ENCODE measurements at regions not wholly inside any gene's neighbourhood (a gene's known extent, or its start where the extent isn't known, plus 50 kb on each side); places are given as distances from the start of the nearest gene placed in this dataset.
A peak's percentile ranks its signal among the peaks of the same experiment; 100 is the strongest.

DNA sequence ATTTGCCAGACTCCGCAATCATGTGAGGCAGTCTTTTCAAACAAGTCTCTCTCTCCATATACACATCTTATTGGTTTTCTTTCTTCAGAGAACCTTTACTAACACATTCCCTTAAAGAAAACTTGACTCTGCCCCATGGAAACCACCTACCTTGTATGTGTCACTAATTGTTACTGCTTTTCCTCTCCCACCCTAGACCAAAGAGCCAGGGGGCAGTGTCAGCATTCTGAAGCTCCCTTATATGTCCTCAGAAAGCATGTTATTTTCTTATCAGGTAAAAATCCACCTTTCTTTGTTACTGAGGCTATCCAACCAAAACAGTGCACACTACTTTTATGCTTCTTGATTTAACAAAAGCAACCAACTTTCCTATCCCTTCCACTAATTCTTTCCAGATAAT, 98.9 kb upstream of the SLC5A9 start:
- H3K4me1 ChIP-seq (ENCODE audit: control insufficient read depth, insufficient read depth, low read length) = no peaks in the 10 kb centered on the region
- no peak overlapping the region for H3K4me3 ChIP-seq (ENCODE audit: low read depth, low read length)
- TF ChIP-seq, protein P1, sequence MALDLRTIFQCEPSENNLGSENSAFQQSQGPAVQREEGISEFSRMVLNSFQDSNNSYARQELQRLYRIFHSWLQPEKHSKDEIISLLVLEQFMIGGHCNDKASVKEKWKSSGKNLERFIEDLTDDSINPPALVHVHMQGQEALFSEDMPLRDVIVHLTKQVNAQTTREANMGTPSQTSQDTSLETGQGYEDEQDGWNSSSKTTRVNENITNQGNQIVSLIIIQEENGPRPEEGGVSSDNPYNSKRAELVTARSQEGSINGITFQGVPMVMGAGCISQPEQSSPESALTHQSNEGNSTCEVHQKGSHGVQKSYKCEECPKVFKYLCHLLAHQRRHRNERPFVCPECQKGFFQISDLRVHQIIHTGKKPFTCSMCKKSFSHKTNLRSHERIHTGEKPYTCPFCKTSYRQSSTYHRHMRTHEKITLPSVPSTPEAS (tag by site-specific recombination; IDR thresholded peaks at IDR 0.05) = no peak
- TF ChIP-seq, protein P2, sequence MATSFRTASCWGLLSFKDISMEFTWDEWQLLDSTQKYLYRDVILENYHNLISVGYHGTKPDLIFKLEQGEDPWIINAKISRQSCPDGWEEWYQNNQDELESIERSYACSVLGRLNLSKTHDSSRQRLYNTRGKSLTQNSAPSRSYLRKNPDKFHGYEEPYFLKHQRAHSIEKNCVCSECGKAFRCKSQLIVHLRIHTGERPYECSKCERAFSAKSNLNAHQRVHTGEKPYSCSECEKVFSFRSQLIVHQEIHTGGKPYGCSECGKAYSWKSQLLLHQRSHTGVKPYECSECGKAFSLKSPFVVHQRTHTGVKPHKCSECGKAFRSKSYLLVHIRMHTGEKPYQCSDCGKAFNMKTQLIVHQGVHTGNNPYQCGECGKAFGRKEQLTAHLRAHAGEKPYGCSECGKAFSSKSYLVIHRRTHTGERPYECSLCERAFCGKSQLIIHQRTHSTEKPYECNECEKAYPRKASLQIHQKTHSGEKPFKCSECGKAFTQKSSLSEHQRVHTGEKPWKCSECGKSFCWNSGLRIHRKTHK (tag by site-specific recombination; IDR thresholded peaks at IDR 0.05) = no peak
- TF ChIP-seq SP2 (tag by site-specific recombination; IDR thresholded peaks at IDR 0.05) = no peak
- TF ChIP-seq, protein P3, sequence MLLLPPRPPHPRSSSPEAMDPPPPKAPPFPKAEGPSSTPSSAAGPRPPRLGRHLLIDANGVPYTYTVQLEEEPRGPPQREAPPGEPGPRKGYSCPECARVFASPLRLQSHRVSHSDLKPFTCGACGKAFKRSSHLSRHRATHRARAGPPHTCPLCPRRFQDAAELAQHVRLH (tag by site-specific recombination; IDR thresholded peaks at IDR 0.05) = no peak
- no peak for TF ChIP-seq ZXDB (tag by site-specific recombination; IDR thresholded peaks at IDR 0.05)
- TF ChIP-seq EGR2 (tag by site-specific recombination; IDR thresholded peaks at IDR 0.05; ENCODE audit: low read depth) = no peak
- TF ChIP-seq ZFHX2 (tag by site-specific recombination; conservative IDR thresholded peaks at IDR 0.05) = no peak
- no peak for TF ChIP-seq ZNF530 (tag by site-specific recombination; IDR thresholded peaks at IDR 0.05; ENCODE audit: low read depth)
- no peak for TF ChIP-seq ZNF311 (tag by site-specific recombination; IDR thresholded peaks at IDR 0.05; ENCODE audit: borderline replicate concordance)
- no peak for TF ChIP-seq ZBTB1 (tag by site-specific recombination; IDR thresholded peaks at IDR 0.05)
- no peak for TF ChIP-seq ZNF24 (tag by site-specific recombination; IDR thresholded peaks at IDR 0.05)
- TF ChIP-seq ZNF544 (tag by site-specific recombination; IDR thresholded peaks at IDR 0.05) = no peak
- TF ChIP-seq, protein P4, sequence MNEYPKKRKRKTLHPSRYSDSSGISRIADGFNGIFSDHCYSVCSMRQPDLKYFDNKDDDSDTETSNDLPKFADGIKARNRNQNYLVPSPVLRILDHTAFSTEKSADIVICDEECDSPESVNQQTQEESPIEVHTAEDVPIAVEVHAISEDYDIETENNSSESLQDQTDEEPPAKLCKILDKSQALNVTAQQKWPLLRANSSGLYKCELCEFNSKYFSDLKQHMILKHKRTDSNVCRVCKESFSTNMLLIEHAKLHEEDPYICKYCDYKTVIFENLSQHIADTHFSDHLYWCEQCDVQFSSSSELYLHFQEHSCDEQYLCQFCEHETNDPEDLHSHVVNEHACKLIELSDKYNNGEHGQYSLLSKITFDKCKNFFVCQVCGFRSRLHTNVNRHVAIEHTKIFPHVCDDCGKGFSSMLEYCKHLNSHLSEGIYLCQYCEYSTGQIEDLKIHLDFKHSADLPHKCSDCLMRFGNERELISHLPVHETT (tag by site-specific recombination; IDR thresholded peaks at IDR 0.05) = no peak
- no peak for TF ChIP-seq ZNF791 (tag by site-specific recombination; IDR thresholded peaks at IDR 0.05)
- no peak for TF ChIP-seq ZNF16 (tag by site-specific recombination; IDR thresholded peaks at IDR 0.05; ENCODE audit: low read depth)
- POLR2A ChIA-PET = no interaction called here
- no peak overlapping the region for H3K27ac ChIP-seq (ENCODE audit: extremely low read depth, low read depth, low read length)
- CTCF ChIA-PET = no interaction called here
- H3K9me3 ChIP-seq (ENCODE audit: control insufficient read depth, insufficient read depth, low read depth, low read length) = no peaks in the 10 kb centered on the region
- no peaks in the 10 kb centered on the region for H3K36me3 ChIP-seq (ENCODE audit: control insufficient read depth in 2 of 2, insufficient read depth in 1 of 2, low read length in 2 of 2)

DNA sequence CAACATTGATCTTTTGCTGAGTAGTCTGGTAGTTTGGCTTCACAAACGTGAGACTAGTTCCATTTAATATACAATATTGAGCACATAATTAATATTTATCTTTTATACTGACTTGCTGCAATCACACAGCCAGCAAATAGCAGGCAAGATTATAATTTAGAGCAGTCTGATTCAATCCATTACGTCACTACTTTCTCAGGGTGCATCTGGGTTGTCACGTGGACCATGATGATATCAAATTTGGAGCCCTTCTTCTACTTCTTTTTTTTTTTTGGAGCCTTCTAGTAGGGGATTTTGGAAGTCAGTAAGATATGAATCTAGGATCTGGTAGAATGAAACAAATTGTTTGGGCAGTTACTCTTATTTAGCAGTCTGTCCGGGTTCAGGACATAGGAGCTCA, 100.6 kb upstream of the SLC5A9 start:
- H3K9me3 ChIP-seq (ENCODE audit: control insufficient read depth, insufficient read depth, low read depth, low read length) = no peaks in the 10 kb centered on the region
- no peaks in the 10 kb centered on the region for H3K4me1 ChIP-seq (ENCODE audit: control insufficient read depth, insufficient read depth, low read length)
- no peak overlapping the region for H3K4me3 ChIP-seq (ENCODE audit: low read depth, low read length)
- no peak for TF ChIP-seq ZNF140 (tag by site-specific recombination; IDR thresholded peaks at IDR 0.05)
- TF ChIP-seq, protein P5, sequence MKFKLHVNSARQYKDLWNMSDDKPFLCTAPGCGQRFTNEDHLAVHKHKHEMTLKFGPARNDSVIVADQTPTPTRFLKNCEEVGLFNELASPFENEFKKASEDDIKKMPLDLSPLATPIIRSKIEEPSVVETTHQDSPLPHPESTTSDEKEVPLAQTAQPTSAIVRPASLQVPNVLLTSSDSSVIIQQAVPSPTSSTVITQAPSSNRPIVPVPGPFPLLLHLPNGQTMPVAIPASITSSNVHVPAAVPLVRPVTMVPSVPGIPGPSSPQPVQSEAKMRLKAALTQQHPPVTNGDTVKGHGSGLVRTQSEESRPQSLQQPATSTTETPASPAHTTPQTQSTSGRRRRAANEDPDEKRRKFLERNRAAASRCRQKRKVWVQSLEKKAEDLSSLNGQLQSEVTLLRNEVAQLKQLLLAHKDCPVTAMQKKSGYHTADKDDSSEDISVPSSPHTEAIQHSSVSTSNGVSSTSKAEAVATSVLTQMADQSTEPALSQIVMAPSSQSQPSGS (tag by site-specific recombination; IDR thresholded peaks at IDR 0.05; ENCODE audit: low read depth) = peak; percentile 82
- TF ChIP-seq ZNF391 (tag by site-specific recombination; IDR thresholded peaks at IDR 0.05; ENCODE audit: borderline replicate concordance, low read depth) = no peak
- 0 out of 2 replicates have a peak, but pooled peaks have one; percentile 9 for TF ChIP-seq ZNF335 (tag by site-specific recombination; conservative IDR thresholded peaks at IDR 0.05)
- no peak for TF ChIP-seq ZNF610 (tag by site-specific recombination; IDR thresholded peaks at IDR 0.05; ENCODE audit: borderline replicate concordance)
- H3K27ac ChIP-seq (ENCODE audit: extremely low read depth, low read depth, low read length) = no peak overlapping the region
- no peaks in the 10 kb centered on the region for H3K36me3 ChIP-seq (ENCODE audit: control insufficient read depth in 2 of 2, insufficient read depth in 1 of 2, low read length in 2 of 2)
- ChIA-PET POLR2A (no interaction called here), CTCF (interaction anchor here (0.7 kb wide), 1 partner anchor 218 kb away, joined by 4 read pairs; no protein-coding TSS in a partner anchor)

Measured in HEK293 (cell line).